ENCODE measurements at regions not wholly inside any gene's neighbourhood (a gene's known extent, or its start where the extent isn't known, plus 50 kb on each side); places are given as distances from the start of the nearest gene placed in this dataset.

GRCh38 chr13:97133554-97133953 lies 88.6 kb upstream of the MBNL2 start:
- no peak for TF ChIP-seq CTCF (IDR thresholded peaks at IDR 0.05)
- no peak for TF ChIP-seq POLR2A (IDR thresholded peaks at IDR 0.05)

All from ovary (tissue), 3 donors.